ENCODE measurements at regions not wholly inside any gene's neighbourhood (a gene's known extent, or its start where the extent isn't known, plus 50 kb on each side); places are given as distances from the start of the nearest gene placed in this dataset.

DNA sequence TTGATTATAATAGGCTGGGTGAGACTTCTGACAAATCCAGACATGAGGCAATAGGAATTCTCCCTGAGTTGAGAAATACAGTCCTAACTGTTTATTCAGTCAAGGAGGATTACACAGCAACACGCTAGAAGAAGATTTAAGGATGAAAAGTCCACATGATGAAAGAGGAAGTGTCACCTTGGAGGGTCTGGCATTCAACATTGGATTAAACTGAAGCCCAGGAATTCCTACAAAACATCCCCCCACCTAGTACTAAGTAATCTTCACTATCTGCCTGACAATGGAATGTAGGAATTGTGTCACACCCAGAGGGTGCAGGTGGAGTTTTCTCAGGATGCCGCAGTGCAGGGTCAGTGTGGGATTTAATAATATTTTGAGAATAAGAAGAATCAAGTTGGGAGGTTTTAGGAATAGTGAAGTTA lies 142.4 kb downstream of the SOCS6 start:
- no peak for DNase-seq

GRCh38 chr18:70430501-70431173 lies 141.8 kb downstream of the SOCS6 start:
- no peak for DNase-seq

- no peak for DNase-seq
These were observed 141.1 kb downstream of the SOCS6 start for GRCh38 chr18:70429847-70430500.

GRCh38 chr18:70428439-70428838 lies 139.6 kb downstream of the SOCS6 start:
- DNase-seq = no peak

- DNase-seq = no peak
These were observed 138.0 kb downstream of the SOCS6 start for GRCh38 chr18:70426818-70427217.

GRCh38 chr18:70425236-70425635 lies 136.4 kb downstream of the SOCS6 start:
- DNase-seq = no peak

DNA sequence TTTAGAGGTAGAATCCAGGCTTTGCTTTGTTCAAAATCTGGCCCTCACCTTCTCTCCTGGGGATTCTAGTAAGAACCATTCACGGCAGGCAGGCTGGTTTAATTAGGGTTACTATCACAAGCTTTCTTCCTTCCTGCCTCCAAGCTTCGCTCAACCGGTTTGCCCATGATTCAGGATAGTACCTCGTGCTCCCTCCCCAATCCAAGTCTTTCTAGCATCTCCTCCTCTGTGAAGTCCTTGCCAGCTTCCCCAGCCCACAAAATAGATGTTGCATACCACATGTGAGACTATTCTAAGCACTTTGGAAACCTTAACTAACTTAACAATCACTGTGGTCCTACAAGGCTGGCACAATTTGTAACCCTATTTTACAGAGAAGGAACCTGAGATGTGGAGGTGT lies 135.1 kb downstream of the SOCS6 start:
- no peak for DNase-seq

GRCh38 chr18:70423120-70423519 lies 134.3 kb downstream of the SOCS6 start:
- no peak for DNase-seq

DNA sequence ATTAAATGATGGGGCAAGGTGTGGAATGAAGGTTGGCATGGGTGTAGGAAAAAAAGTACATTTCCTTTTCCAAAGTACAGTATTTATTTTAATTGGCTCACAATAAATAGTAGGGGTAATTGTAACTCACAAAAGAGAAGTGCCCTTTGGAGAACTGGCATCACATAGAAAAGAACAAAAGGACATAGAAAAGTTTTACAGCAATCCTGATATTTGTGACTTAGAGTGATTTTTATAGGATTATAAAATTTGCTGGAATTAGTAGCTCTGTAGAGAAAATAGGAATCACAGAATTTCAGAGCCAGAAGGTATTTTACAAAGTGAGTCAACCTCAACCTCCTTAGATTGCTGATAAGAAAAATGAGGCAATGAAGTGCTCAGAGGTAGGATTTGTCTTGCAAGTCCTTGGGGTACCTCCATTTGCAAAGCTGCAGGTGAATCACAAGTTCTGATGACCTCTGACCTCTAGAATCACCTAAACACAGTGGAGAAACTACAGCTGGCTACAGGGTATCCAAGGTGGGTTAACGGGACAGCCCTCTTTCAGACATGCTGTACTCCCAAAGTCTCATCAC lies 133.6 kb downstream of the SOCS6 start:
- DNase-seq = no peak

GRCh38 chr18:70421471-70422390 lies 132.9 kb downstream of the SOCS6 start:
- no peak for DNase-seq

- no peak for DNase-seq
These were observed 131.5 kb downstream of the SOCS6 start for GRCh38 chr18:70420146-70420898.

DNA sequence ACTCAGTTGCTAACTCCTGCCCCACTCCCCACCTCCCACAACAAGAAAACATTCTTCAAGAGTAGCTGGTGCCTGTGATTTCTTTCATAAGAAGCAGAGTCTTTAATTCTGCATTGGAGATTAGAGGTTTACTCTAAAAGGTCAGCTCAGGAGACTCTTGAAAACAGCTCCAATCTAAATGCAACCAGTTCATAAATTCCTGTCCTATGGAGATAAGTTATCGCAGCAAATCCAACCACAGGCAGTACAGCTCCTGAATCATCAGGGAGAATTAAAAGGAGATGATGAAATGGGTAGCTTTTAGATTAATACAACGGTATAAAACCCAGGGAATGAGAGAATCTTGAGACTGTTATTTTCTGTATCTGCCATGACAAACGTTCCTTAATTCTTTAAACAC lies 130.7 kb downstream of the SOCS6 start:
- DNase-seq = no peak

GRCh38 chr18:70418546-70419311 lies 129.9 kb downstream of the SOCS6 start:
- DNase-seq = no peak

- peak; percentile 83 for DNase-seq
These were observed 129.0 kb downstream of the SOCS6 start for GRCh38 chr18:70417847-70418246.

GRCh38 chr18:70416496-70416895 lies 127.7 kb downstream of the SOCS6 start:
- no peak for DNase-seq

DNA sequence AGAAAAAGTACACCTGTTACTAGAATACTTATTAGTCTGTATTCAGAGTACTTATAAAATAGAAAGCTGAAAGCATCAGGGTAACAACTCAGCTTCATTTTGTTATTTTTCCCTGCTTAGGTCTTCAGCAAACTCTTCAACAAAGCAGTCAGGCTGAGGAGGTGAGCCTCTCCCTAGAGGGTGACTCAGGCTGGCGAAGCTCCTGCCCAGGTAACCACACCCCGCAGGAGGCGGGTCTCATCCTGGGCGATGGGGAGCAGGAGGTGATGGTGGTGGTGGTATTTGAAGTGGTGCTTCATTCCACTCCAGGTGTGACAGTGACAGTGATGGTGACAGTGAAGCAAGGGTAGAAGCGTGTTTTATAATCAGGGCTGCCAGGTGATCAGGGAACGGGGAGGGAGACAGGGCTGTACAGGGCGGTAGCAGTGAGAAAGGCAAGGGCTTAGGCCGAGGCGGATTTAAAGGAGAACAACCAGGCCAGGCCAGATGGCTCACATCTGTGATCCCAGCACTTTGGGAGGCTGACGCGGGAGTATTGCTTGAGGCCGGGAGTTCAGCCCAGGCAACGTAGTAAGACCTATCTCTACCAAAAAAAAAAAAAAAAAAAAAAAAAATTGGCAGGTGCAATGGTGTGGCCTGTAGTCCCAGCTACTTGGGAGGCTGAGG lies 127.1 kb downstream of the SOCS6 start:
- no peak for DNase-seq

GRCh38 chr18:70414315-70414900 lies 125.6 kb downstream of the SOCS6 start:
- DNase-seq = no peak

DNA sequence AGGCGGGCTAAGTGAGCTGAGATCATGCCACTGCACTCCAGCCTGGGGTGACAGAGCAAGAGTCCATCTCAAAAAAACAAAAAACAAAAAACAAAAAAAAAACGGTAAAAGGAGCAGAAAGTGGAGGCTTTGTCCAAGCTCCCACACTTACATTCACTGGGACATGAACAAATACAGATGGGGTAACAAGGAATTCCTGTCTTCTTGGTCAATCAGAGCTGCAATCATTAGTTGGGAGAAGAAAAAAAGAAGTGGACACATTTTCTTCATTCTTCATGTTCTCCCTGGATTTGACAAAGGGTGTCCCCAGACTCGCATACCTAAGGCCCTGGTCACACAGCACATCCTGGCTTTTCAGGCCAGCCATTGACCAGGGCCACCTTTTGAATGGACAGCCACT lies 124.6 kb downstream of the SOCS6 start:
- no peak for DNase-seq

DNA sequence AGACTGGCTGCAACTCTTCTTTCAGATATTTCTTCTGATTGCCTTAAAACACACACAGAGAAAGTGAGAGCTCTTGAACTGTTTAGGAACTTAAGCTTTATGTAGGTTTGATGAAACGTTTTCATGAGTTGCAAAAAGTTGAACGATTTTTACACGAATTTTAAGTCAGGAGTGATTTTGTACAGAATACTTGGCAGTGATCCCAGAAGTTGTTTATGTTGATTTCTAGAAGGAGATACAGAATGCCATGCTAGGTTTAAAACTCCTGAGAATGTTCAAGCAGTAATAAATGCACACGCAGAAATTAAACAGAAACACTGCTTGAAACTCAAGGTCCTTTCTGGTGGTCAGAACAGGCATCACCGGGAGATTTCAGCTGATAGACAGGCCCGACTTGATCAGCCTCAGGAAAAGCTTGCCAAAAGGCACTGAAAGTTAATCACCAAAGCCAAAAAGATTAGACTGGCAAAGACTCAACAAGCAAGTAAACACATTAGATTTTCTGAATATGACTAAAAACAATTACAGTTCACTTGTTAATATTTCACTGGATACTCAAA lies 123.1 kb downstream of the SOCS6 start:
- DNase-seq = no peak

- no peak for DNase-seq
These were observed 122.5 kb downstream of the SOCS6 start for GRCh38 chr18:70411307-70411706.

DNA sequence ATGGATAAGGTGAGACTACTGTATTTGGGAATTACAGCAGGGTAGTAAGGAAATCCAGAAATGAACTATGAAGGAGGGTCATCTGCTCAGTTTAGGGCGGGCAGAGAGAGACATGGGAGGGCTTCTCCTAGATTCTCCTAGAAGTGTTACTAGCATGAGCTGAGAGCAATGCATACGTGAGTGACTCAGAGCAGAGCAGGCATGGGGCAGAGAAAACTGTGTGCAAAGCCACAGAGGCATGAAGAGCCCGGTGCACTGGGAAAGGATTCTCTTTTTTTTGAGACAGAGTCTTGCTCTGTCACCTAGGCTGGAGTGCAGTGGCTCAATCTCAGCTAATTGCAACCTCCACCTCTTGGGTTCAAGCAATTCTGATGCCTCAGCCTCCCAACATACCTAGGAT lies 116.2 kb downstream of the SOCS6 start:
- DNase-seq = no peak

Data from NCI-H748 treated with DMSO at 0.1 percent for 48 hours (cell line).